SKM-1 treated with dmso at 0.1 percent for 144 hours (cell line): ENCODE measurements at regions not wholly inside any gene's neighbourhood (a gene's known extent, or its start where the extent isn't known, plus 50 kb on each side); places are given as distances from the start of the nearest gene placed in this dataset.

Source experiments
- DNase-seq: peaks from one replicate; lab custom pipeline; 2025; ENCODE audit not compliant: unreplicated experiment; lab: John Stamatoyannopoulos, UW

- DNase-seq = peak; percentile 21
These were observed 197.4 kb upstream of the KCNG1 start for GRCh38 chr20:51220293-51220706.

GRCh38 chr20:51219544-51219943, 196.6 kb upstream of the KCNG1 start:
- DNase-seq = no peak

- no peak for DNase-seq
These were observed 195.7 kb upstream of the KCNG1 start for GRCh38 chr20:51218603-51219002.

GRCh38 chr20:51217347-51218045, 194.6 kb upstream of the KCNG1 start:
- no peak for DNase-seq

- peak; percentile 52 for DNase-seq
These were observed 193.9 kb upstream of the KCNG1 start for GRCh38 chr20:51216850-51217249.

- DNase-seq = no peak
These were observed 189.9 kb upstream of the KCNG1 start for GRCh38 chr20:51212816-51213215.

- DNase-seq = no peak
These were observed 188.3 kb upstream of the KCNG1 start for GRCh38 chr20:51211191-51211590.

- no peak for DNase-seq
These were observed 187.2 kb upstream of the KCNG1 start for GRCh38 chr20:51210084-51210483.

GRCh38 chr20:51208162-51208561, 185.3 kb upstream of the KCNG1 start:
- DNase-seq = no peak

- no peak for DNase-seq
These were observed 183.2 kb upstream of the KCNG1 start for GRCh38 chr20:51206032-51206662.

- no peak for DNase-seq
These were observed 181.9 kb upstream of the KCNG1 start for GRCh38 chr20:51204794-51205193.

- DNase-seq = no peak
These were observed 181.3 kb upstream of the KCNG1 start for GRCh38 chr20:51204051-51204715.

GRCh38 chr20:51202304-51202703, 179.4 kb upstream of the KCNG1 start:
- no peak for DNase-seq

- DNase-seq = no peak
These were observed 177.0 kb upstream of the KCNG1 start for GRCh38 chr20:51199920-51200319.

- DNase-seq = no peak
These were observed 176.1 kb upstream of the KCNG1 start for GRCh38 chr20:51198876-51199523.

GRCh38 chr20:51198238-51198637, 175.3 kb upstream of the KCNG1 start:
- DNase-seq = no peak

GRCh38 chr20:51196991-51197651, 174.2 kb upstream of the KCNG1 start:
- DNase-seq = no peak

GRCh38 chr20:51195990-51196389, 173.1 kb upstream of the KCNG1 start:
- no peak for DNase-seq

GRCh38 chr20:51195419-51195901, 172.6 kb upstream of the KCNG1 start:
- DNase-seq = no peak

- DNase-seq = no peak
These were observed 170.3 kb upstream of the KCNG1 start for GRCh38 chr20:51193066-51193772.
